Cardiac fibroblast (primary cell): ENCODE measurements at regions not wholly inside any gene's neighbourhood (a gene's known extent, or its start where the extent isn't known, plus 50 kb on each side); places are given as distances from the start of the nearest gene placed in this dataset.
"Not testable (repeated sequence)": the region's sequence is repeated elsewhere in the genome, so short reads cannot be mapped to it uniquely, and the experiment has no call there.

Experiments
- DNase-seq, 2 donors: peaks; one replicate each; pipeline versions ENCODE4 v3.0.0 to v3.0.0-alpha.2; 2010; ENCODE audit warnings: low read depth in 2 of 2
- H3K4me3 ChIP-seq, 2 donors: replicated peaks in 1 of 2; 1 replicate in 1 of 2; 2 replicates in 1 of 2; pipeline ENCODE4 v1.5.1; 2011; ENCODE audit warnings: low read depth in 2 of 2, low read length in 2 of 2, mild to moderate bottlenecking in 2 of 2, moderate library complexity in 1 of 2
- CTCF ChIP-seq: IDR thresholded peaks from one replicate; pipeline ENCODE4 v1.5.1; 2011; ENCODE audit warnings: low read depth, mild to moderate bottlenecking, low read length, inconsistent platforms

GRCh38 chr1:72394457-72394856, 112.1 kb upstream of the NEGR1 start:
- no peak for DNase-seq
- H3K4me3 ChIP-seq, result no peak overlapping the region
- no peak for TF ChIP-seq CTCF

GRCh38 chr1:72379072-72379471, 96.7 kb upstream of the NEGR1 start:
- no peak for DNase-seq
- H3K4me3 ChIP-seq, result no peak overlapping the region
- no peak for TF ChIP-seq CTCF

DNA sequence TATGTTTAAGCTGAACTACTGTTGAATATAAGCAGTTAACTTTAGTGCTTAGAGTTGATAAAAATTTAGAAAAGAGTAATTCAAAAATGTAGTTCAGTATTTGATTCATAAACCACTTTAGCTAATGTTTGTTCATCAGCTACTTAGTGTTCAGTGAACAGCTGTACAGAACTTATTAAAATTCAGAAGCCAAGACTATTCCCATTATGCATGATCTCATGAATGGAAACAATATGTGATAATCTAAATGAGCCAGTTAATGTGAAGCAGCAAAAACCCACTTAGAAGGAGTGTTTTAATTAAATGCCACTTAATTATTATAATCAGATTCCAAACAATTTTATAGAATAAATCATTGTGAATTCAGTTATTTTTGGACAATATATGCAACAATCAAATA, 92.9 kb upstream of the NEGR1 start:
- no peak overlapping the region for H3K4me3 ChIP-seq
- no peak for TF ChIP-seq CTCF
- DNase-seq, result no peak

GRCh38 chr1:72371259-72372035, 89.1 kb upstream of the NEGR1 start:
- no peak overlapping the region for H3K4me3 ChIP-seq
- DNase-seq, result no peak
- TF ChIP-seq CTCF, result peak; percentile 10

DNA sequence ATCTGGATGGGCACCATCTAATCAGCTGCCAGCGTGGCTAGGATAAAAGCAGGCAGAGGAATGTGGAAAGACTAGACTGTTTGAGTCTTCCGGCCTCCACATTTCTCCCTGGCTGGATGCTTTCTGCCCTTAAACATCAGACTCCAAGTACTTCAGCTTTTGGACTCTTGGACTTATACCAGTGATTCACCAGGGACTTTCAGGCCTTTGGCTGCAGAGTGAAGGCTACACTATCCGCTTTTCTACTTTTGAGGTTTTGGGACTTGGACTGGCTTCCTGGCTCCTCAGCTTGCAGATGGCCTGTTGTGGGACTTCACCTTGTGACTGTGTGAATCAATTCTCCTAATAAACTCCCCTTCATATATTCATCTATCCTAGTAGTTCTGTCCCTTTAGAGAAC, 88.5 kb upstream of the NEGR1 start:
- H3K4me3 ChIP-seq, DNase-seq: not testable (repeated sequence)

DNA sequence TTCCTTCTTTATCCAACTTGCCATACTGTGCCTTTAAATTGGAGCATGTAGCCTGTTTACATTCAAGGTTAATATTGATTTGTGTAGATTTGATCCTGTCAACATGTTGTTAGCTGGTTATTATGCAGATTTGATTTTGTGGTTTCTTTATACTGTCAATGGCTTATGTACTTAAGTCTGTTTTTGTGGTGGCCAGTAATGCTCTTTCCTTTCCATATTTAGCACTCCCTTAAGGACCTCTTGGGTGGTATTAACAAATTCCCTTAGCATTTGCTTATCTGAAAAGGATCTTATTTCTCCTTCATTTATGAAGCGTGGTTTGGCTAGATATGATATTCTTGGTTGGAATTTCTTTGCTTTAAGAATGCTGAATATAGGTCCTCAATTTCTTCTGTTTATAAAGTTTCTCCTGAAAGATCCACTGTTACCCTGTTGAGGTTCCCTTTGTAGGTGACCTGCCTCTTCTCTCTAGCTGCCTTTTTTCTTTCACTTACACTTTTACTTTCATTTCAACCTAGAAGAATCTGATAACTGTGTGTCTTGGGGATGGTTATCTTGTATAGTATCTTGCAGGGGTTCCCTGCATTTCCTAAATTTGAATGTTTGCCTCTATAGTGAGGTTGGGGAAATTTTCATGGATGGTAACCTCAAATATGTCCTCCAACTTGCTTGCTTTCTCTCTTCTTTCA, 86.9 kb upstream of the NEGR1 start:
- DNase-seq, result no peak
- no peak overlapping the region for H3K4me3 ChIP-seq
- no peak for TF ChIP-seq CTCF

- no peak for TF ChIP-seq CTCF
- H3K4me3 ChIP-seq, result no peak overlapping the region
- peak; percentile 57 to 78 for DNase-seq
These were observed 84.1 kb upstream of the NEGR1 start for GRCh38 chr1:72366466-72366865.
